GM23338 (cell line): ENCODE measurements at regions not wholly inside any gene's neighbourhood (a gene's known extent, or its start where the extent isn't known, plus 50 kb on each side); places are given as distances from the start of the nearest gene placed in this dataset.

Experiments used
- CREB1 ChIP-seq: fragments of 250-450 bp; sonication (Bioruptor Pico); IDR thresholded peaks from 2 replicates; pipeline ENCODE4 v1.5.0; 2020; ENCODE audit warnings: low read depth, mild to moderate bottlenecking, moderate library complexity
- CTCF ChIP-seq, 2 experiments: fragments of 200-600 bp in 1 of 2; sonication (generic) in 1 of 2; conservative IDR thresholded peaks; 2 replicates each; pipeline versions ENCODE4 v1.5.1 to v1.6.1; 2016 to 2017; ENCODE audit warnings: antibody characterized with exemption in 2 of 2, low read depth in 2 of 2, mild to moderate bottlenecking in 2 of 2, moderate library complexity in 1 of 2
- ETS1 ChIP-seq: IDR thresholded peaks from 2 replicates; pipeline ENCODE4 v1.6.1; 2016; ENCODE audit warnings: antibody characterized with exemption
- EZH2 ChIP-seq: fragments of 200-600 bp; sonication (generic); IDR thresholded peaks from one replicate; pipeline ENCODE4 v1.8.0; 2017; ENCODE audit warnings: antibody characterized with exemption, mild to moderate bottlenecking, low read depth; ENCODE audit not compliant: unreplicated experiment
- EZH2phosphoT487 ChIP-seq: fragments of 200-600 bp; sonication (generic); IDR thresholded peaks from one replicate; pipeline ENCODE4 v1.8.1; 2018; ENCODE audit warnings: antibody characterized with exemption; ENCODE audit not compliant: unreplicated experiment
- JUNB ChIP-seq: IDR thresholded peaks from one replicate; pipeline ENCODE4 v1.6.1; 2016; ENCODE audit warnings: antibody characterized with exemption; ENCODE audit not compliant: unreplicated experiment
- NANOG ChIP-seq: IDR thresholded peaks from 2 replicates; pipeline ENCODE4 v1.6.1; 2016; ENCODE audit warnings: antibody characterized with exemption, borderline replicate concordance
- POLR2AphosphoS5 ChIP-seq: IDR thresholded peaks from 2 replicates; pipeline ENCODE4 v1.6.1; 2016; ENCODE audit warnings: antibody characterized with exemption, low read depth
- REST ChIP-seq: IDR thresholded peaks from one replicate; pipeline ENCODE4 v1.6.1; 2018; ENCODE audit warnings: antibody characterized with exemption; ENCODE audit not compliant: unreplicated experiment
- STAT1 ChIP-seq: IDR thresholded peaks from one replicate; pipeline ENCODE4 v1.6.1; 2016; ENCODE audit warnings: antibody characterized with exemption; ENCODE audit not compliant: unreplicated experiment
- ZNF114 ChIP-seq: fragments of 250-450 bp; sonication (Bioruptor Pico); IDR thresholded peaks from 2 replicates; pipeline ENCODE4 v1.5.0; 2020; ENCODE audit warnings: mild to moderate bottlenecking, moderate library complexity
- ZNF462 ChIP-seq: fragments of 250-450 bp; sonication (Bioruptor Pico); IDR thresholded peaks from 2 replicates; pipeline ENCODE4 v1.5.0; 2020; ENCODE audit warnings: mild to moderate bottlenecking, moderate library complexity

- no peak for TF ChIP-seq CTCF (conservative IDR thresholded peaks at IDR 0.05; ENCODE audit: low read depth in 2 of 2)
- no peak for TF ChIP-seq POLR2AphosphoS5
- no peak for TF ChIP-seq ZNF462
- TF ChIP-seq EZH2phosphoT487: no peak
- no peak for TF ChIP-seq ETS1
- TF ChIP-seq EZH2: no peak
- TF ChIP-seq CREB1: no peak
- TF ChIP-seq REST: no peak
- no peak for TF ChIP-seq JUNB
- no peak for TF ChIP-seq STAT1
- TF ChIP-seq ZNF114: no peak
- no peak for TF ChIP-seq NANOG
Observed at GRCh38 chr5:164010900-164011299, 505.5 kb downstream of the MAT2B start.
